Endothelial cell of umbilical vein (primary cell): ENCODE measurements at regions not wholly inside any gene's neighbourhood (a gene's known extent, or its start where the extent isn't known, plus 50 kb on each side); places are given as distances from the start of the nearest gene placed in this dataset.

Source experiments
- EZH2 ChIP-seq: IDR thresholded peaks from 2 replicates; pipeline ENCODE4 v1.6.1; 2012; ENCODE audit warnings: borderline replicate concordance, low read depth, mild to moderate bottlenecking, moderate library complexity, low read length, inconsistent platforms; ENCODE audit not compliant: severe bottlenecking
- FOS ChIP-seq: IDR thresholded peaks from 2 replicates; pipeline ENCODE4 v1.6.1; 2011; ENCODE audit warnings: mild to moderate bottlenecking, low read length, moderate library complexity, borderline replicate concordance; ENCODE audit not compliant: insufficient read depth
- GATA2 ChIP-seq: IDR thresholded peaks from 2 replicates; pipeline ENCODE4 v1.7.0; 2011; ENCODE audit warnings: low read depth, mild to moderate bottlenecking, moderate library complexity, mixed read lengths, low read length; ENCODE audit not compliant: insufficient read length, insufficient read depth
- JUN ChIP-seq: IDR thresholded peaks from 2 replicates; pipeline ENCODE4 v1.6.1; 2011; ENCODE audit warnings: borderline replicate concordance, low read depth; ENCODE audit not compliant: insufficient read length, insufficient read depth
- MYC ChIP-seq: IDR thresholded peaks from one replicate; pipeline ENCODE4 v1.6.1; 2011; ENCODE audit warnings: mild to moderate bottlenecking, low read depth, low read length
- POLR2A ChIP-seq: IDR thresholded peaks from 2 replicates; pipeline ENCODE4 v1.6.1; 2012; ENCODE audit warnings: low read depth, mild to moderate bottlenecking, control low read depth, low read length
- POLR2AphosphoS5 ChIP-seq: IDR thresholded peaks from 2 replicates; pipeline ENCODE4 v1.6.1; 2012; ENCODE audit warnings: low read depth, mild to moderate bottlenecking, control low read depth, low read length, moderate library complexity; ENCODE audit not compliant: insufficient read depth
- TF ChIP-seq, protein P1 (sequence below), 2 donors: IDR thresholded peaks; 1 replicate in 1 of 2; 2 replicates in 1 of 2; pipeline ENCODE4 v1.5.1; 2011; ENCODE audit warnings: low read length in 2 of 2, mild to moderate bottlenecking in 2 of 2, moderate library complexity in 2 of 2, control low read depth in 1 of 2, inconsistent platforms in 1 of 2, low read depth in 1 of 2; ENCODE audit not compliant: insufficient read depth in 1 of 2; ENCODE audit errors: extremely low read depth in 1 of 2
- TF ChIP-seq, protein P2 (sequence below): IDR thresholded peaks from 2 replicates; pipeline ENCODE4 v1.6.1; 2011; ENCODE audit not compliant: insufficient read depth, insufficient read length

- TF ChIP-seq, protein P1, sequence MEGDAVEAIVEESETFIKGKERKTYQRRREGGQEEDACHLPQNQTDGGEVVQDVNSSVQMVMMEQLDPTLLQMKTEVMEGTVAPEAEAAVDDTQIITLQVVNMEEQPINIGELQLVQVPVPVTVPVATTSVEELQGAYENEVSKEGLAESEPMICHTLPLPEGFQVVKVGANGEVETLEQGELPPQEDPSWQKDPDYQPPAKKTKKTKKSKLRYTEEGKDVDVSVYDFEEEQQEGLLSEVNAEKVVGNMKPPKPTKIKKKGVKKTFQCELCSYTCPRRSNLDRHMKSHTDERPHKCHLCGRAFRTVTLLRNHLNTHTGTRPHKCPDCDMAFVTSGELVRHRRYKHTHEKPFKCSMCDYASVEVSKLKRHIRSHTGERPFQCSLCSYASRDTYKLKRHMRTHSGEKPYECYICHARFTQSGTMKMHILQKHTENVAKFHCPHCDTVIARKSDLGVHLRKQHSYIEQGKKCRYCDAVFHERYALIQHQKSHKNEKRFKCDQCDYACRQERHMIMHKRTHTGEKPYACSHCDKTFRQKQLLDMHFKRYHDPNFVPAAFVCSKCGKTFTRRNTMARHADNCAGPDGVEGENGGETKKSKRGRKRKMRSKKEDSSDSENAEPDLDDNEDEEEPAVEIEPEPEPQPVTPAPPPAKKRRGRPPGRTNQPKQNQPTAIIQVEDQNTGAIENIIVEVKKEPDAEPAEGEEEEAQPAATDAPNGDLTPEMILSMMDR (IDR thresholded peaks at IDR 0.05; ENCODE audit: extremely low read depth in 1 of 2, insufficient read depth in 1 of 2, low read depth in 1 of 2, low read length in 2 of 2): no peak
- no peak for TF ChIP-seq POLR2A
- TF ChIP-seq JUN: no peak
- TF ChIP-seq POLR2AphosphoS5: no peak
- TF ChIP-seq, protein P2, sequence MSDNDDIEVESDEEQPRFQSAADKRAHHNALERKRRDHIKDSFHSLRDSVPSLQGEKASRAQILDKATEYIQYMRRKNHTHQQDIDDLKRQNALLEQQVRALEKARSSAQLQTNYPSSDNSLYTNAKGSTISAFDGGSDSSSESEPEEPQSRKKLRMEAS: no peak
- no peak for TF ChIP-seq EZH2
- no peak for TF ChIP-seq MYC
- TF ChIP-seq FOS: no peak
- no peak for TF ChIP-seq GATA2
These were observed 362.3 kb upstream of the CBLB start for GRCh38 chr3:106231086-106231485.
